Osteoblast (primary cell): ENCODE measurements at regions not wholly inside any gene's neighbourhood (a gene's known extent, or its start where the extent isn't known, plus 50 kb on each side); places are given as distances from the start of the nearest gene placed in this dataset.

Experiments used
- DNase-seq: peaks from one replicate; pipeline ENCODE4 v3.0.0; 2011; ENCODE audit warnings: low spot score, mixed read lengths; ENCODE audit not compliant: insufficient read length; ENCODE audit errors: missing footprints
- H2AFZ ChIP-seq: 2 replicates; pipeline ENCODE4 v1.6.0; 2011; ENCODE audit warnings: mild to moderate bottlenecking, low read length
- H3K27ac ChIP-seq: 2 replicates; pipeline ENCODE4 v1.5.1; 2011; ENCODE audit warnings: mild to moderate bottlenecking, low read depth, low read length, moderate library complexity
- H3K27me3 ChIP-seq: 2 replicates; pipeline ENCODE4 v1.6.0; 2012; ENCODE audit warnings: mild to moderate bottlenecking, control low read depth, inconsistent platforms, low read length, moderate library complexity; ENCODE audit not compliant: insufficient read depth
- H3K36me3 ChIP-seq: 2 replicates; pipeline ENCODE4 v1.5.1; 2011; ENCODE audit warnings: mild to moderate bottlenecking, low read length, control low read depth, moderate library complexity; ENCODE audit not compliant: insufficient read depth
- H3K4me1 ChIP-seq: 2 replicates; pipeline ENCODE4 v1.5.1; 2011; ENCODE audit warnings: mild to moderate bottlenecking, low read length, control low read depth, moderate library complexity; ENCODE audit not compliant: insufficient read depth
- H3K4me2 ChIP-seq: 2 replicates; pipeline ENCODE4 v1.6.0; 2011; ENCODE audit warnings: mild to moderate bottlenecking, low read length; ENCODE audit not compliant: insufficient read depth
- H3K4me3 ChIP-seq: fragments of 200-600 bp; sonication (generic); 3 replicates; pipeline ENCODE4 v1.5.1; 2012; ENCODE audit warnings: mild to moderate bottlenecking, low read length, inconsistent platforms; ENCODE audit not compliant: insufficient read depth
- H3K79me2 ChIP-seq: 2 replicates; pipeline ENCODE4 v1.6.0; 2012; ENCODE audit warnings: mild to moderate bottlenecking, low read length, control low read depth, inconsistent platforms; ENCODE audit not compliant: insufficient read depth
- H3K9me3 ChIP-seq: 2 replicates; pipeline ENCODE4 v1.5.1; 2011; ENCODE audit warnings: low read depth, low read length, control low read depth
- H4K20me1 ChIP-seq: 2 replicates; pipeline ENCODE4 v1.6.0; 2012; ENCODE audit warnings: mild to moderate bottlenecking, low read length, control low read depth; ENCODE audit not compliant: insufficient read depth
- CTCF ChIP-seq: IDR thresholded peaks from 2 replicates; pipeline ENCODE4 v1.5.1; 2011; ENCODE audit warnings: mild to moderate bottlenecking, low read depth, low read length, moderate library complexity; ENCODE audit errors: extremely low read depth

DNA sequence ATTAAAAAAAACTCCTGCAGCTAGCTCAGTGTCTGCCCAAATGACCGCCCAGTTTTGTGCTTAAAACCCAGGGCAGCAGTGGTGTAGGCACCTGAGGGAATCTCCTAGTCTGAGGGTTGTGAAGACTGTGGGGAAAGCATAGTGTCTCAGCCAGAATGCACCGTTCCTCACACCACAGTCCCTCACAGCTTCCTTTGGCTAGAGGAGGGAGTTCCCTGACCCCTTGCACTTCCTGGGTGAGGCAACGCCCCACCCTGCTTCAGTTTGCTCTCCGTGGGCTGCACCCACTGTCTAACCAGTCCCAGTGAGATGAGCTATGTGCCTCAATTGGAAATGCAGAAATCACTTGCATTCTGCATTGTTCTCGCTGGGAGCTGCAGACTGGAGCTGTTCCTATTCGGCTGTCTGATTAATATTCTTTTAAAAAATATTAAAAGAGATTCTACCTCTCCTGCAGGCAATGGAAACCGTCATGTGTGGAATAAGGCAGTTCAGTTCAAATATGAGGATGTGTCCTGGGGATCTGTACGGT lies 645.7 kb downstream of the FGF9 start:
- H2AFZ ChIP-seq = no peak overlapping the region
- no peaks in the 10 kb centered on the region for H4K20me1 ChIP-seq
- H3K9me3 ChIP-seq = no peaks in the 10 kb centered on the region
- no peaks in the 10 kb centered on the region for H3K4me1 ChIP-seq
- no peaks in the 10 kb centered on the region for H3K79me2 ChIP-seq
- TF ChIP-seq CTCF = no peak
- H3K27ac ChIP-seq = no peak overlapping the region
- no peaks in the 10 kb centered on the region for H3K36me3 ChIP-seq
- H3K27me3 ChIP-seq = no peaks in the 10 kb centered on the region
- DNase-seq = no peak
- no peak overlapping the region for H3K4me3 ChIP-seq
- H3K4me2 ChIP-seq = no peak overlapping the region

DNA sequence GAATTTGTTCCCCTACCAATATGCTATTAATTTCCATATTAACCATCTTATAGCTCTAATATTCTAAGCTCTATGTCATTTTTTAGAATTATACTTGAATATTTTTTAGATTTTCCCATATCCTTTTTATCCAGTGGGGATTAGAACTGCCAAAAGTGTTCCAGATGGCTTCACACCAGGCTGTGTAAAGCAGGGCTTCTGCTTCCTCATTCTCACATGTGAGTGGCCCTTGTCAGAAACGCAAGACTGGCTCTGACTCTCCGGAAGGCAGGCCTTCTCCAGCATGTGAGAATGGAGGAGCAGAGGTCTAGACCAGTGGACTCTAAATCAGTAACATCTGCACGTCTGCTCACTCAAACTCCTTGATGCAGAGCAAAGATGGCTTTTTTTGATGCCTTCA lies 650.1 kb downstream of the FGF9 start:
- Histone ChIP-seq H3K4me2 (no peak overlapping the region), H3K36me3 (no peaks in the 10 kb centered on the region), H3K27ac (no peak overlapping the region), H3K79me2 (no peaks in the 10 kb centered on the region), H3K4me1 (no peaks in the 10 kb centered on the region), H4K20me1 (no peaks in the 10 kb centered on the region), H3K27me3 (no peaks in the 10 kb centered on the region), H3K4me3 (no peak overlapping the region), H2AFZ (no peak overlapping the region), H3K9me3 (peaks cover 2% of the 10 kb centered on the region)
- no peak for TF ChIP-seq CTCF
- DNase-seq = no peak

- no peak overlapping the region for H3K4me3 ChIP-seq
- TF ChIP-seq CTCF = no peak
- H3K4me1 ChIP-seq = no peaks in the 10 kb centered on the region
- H3K27me3 ChIP-seq = no peaks in the 10 kb centered on the region
- DNase-seq = no peak
- no peak overlapping the region for H3K4me2 ChIP-seq
- peaks cover 5% of the 10 kb centered on the region for H3K9me3 ChIP-seq
- H3K36me3 ChIP-seq = no peaks in the 10 kb centered on the region
- H3K27ac ChIP-seq = no peak overlapping the region
- H3K79me2 ChIP-seq = no peaks in the 10 kb centered on the region
- no peaks in the 10 kb centered on the region for H4K20me1 ChIP-seq
- H2AFZ ChIP-seq = no peak overlapping the region
These were observed 654.9 kb downstream of the FGF9 start for GRCh38 chr13:22325761-22326160.

- H2AFZ ChIP-seq = no peak overlapping the region
- no peak overlapping the region for H3K27ac ChIP-seq
- H3K4me2 ChIP-seq = no peak overlapping the region
- no peaks in the 10 kb centered on the region for H3K36me3 ChIP-seq
- no peak for TF ChIP-seq CTCF
- no peaks in the 10 kb centered on the region for H3K79me2 ChIP-seq
- H3K4me3 ChIP-seq = no peak overlapping the region
- peaks cover 3% of the 10 kb centered on the region for H3K9me3 ChIP-seq
- DNase-seq = no peak
- H3K4me1 ChIP-seq = no peaks in the 10 kb centered on the region
- H4K20me1 ChIP-seq = no peaks in the 10 kb centered on the region
- no peaks in the 10 kb centered on the region for H3K27me3 ChIP-seq
These were observed 661.5 kb downstream of the FGF9 start for GRCh38 chr13:22332416-22332815.
